GM21576 (cell line): ENCODE measurements at regions not wholly inside any gene's neighbourhood (a gene's known extent, or its start where the extent isn't known, plus 50 kb on each side); places are given as distances from the start of the nearest gene placed in this dataset.

Experiments
- ATAC-seq: cut with Tn5 transposase; IDR thresholded peaks from one replicate; pipeline ENCODE4 v1.9.1; 2021; ENCODE audit warnings: mild to moderate bottlenecking, moderate library complexity; ENCODE audit not compliant: unreplicated experiment

GRCh38 chr11:36870361-36870760, 272.3 kb upstream of the RAG2 start:
- no peak for ATAC-seq

GRCh38 chr11:36868380-36868779, 270.3 kb upstream of the RAG2 start:
- ATAC-seq, result no peak

GRCh38 chr11:36865846-36866245, 267.8 kb upstream of the RAG2 start:
- ATAC-seq, result no peak

GRCh38 chr11:36854875-36855274, 256.8 kb upstream of the RAG2 start:
- no peak for ATAC-seq

- no peak for ATAC-seq
Observed at GRCh38 chr11:36848660-36849059, 250.6 kb upstream of the RAG2 start.

GRCh38 chr11:36840378-36840777, 242.3 kb upstream of the RAG2 start:
- ATAC-seq, result no peak

GRCh38 chr11:36837831-36838437, 239.9 kb upstream of the RAG2 start:
- no peak for ATAC-seq

- no peak for ATAC-seq
Observed at GRCh38 chr11:36825251-36825650, 227.2 kb upstream of the RAG2 start.

GRCh38 chr11:36824349-36824748, 226.3 kb upstream of the RAG2 start:
- ATAC-seq, result no peak

GRCh38 chr11:36822829-36823228, 224.8 kb upstream of the RAG2 start:
- no peak for ATAC-seq

- ATAC-seq, result no peak
Observed at GRCh38 chr11:36818410-36818809, 220.4 kb upstream of the RAG2 start.

GRCh38 chr11:36817336-36817965, 219.4 kb upstream of the RAG2 start:
- ATAC-seq, result no peak

- ATAC-seq, result no peak
Observed at GRCh38 chr11:36809303-36809702, 211.3 kb upstream of the RAG2 start.

GRCh38 chr11:36807871-36808270, 209.8 kb upstream of the RAG2 start:
- ATAC-seq, result no peak

GRCh38 chr11:36803084-36803483, 205.0 kb upstream of the RAG2 start:
- ATAC-seq, result no peak

GRCh38 chr11:36792996-36793914, 195.2 kb upstream of the RAG2 start:
- no peak for ATAC-seq

GRCh38 chr11:36791957-36792356, 193.9 kb upstream of the RAG2 start:
- ATAC-seq, result no peak

GRCh38 chr11:36790526-36790925, 192.5 kb upstream of the RAG2 start:
- ATAC-seq, result no peak

GRCh38 chr11:36783808-36784207, 185.8 kb upstream of the RAG2 start:
- no peak for ATAC-seq

GRCh38 chr11:36779791-36780190, 181.8 kb upstream of the RAG2 start:
- ATAC-seq, result no peak

- no peak for ATAC-seq
Observed at GRCh38 chr11:36777311-36777710, 179.3 kb upstream of the RAG2 start.

- no peak for ATAC-seq
Observed at GRCh38 chr11:36775756-36776155, 177.7 kb upstream of the RAG2 start.
